Motor neuron (in vitro differentiated cells): ENCODE measurements at regions not wholly inside any gene's neighbourhood (a gene's known extent, or its start where the extent isn't known, plus 50 kb on each side); places are given as distances from the start of the nearest gene placed in this dataset.
A peak's percentile ranks its signal among the peaks of the same experiment; 100 is the strongest.
"Not testable (repeated sequence)": the region's sequence is repeated elsewhere in the genome, so short reads cannot be mapped to it uniquely, and the experiment has no call there.

Source experiments
- ATAC-seq, 8 experiments: fragments of 200-7000 bp; cut with Tn5 transposase; replicated peaks in 6 of 8; 2 replicates each; pipeline ENCODE4 v1.8.0; 2021; ENCODE audit warnings: mild to moderate bottlenecking in 8 of 8, moderate library complexity in 8 of 8
- H3K27ac ChIP-seq, 2 donors: fragments of 250-450 bp; sonication (Bioruptor Pico); 2 replicates each; pipeline ENCODE4 v1.9.0; 2021; ENCODE audit warnings: antibody characterized with exemption in 2 of 2, mild to moderate bottlenecking in 2 of 2, moderate library complexity in 1 of 2
- H3K4me1 ChIP-seq, 2 donors: fragments of 250-450 bp; sonication (Bioruptor Pico); replicated peaks in 1 of 2; 2 replicates each; pipeline ENCODE4 v1.6.1; 2021; ENCODE audit warnings: antibody characterized with exemption in 2 of 2, mild to moderate bottlenecking in 2 of 2, moderate library complexity in 1 of 2
- H3K4me3 ChIP-seq, 5 donors: fragments of 250-450 bp; sonication (Bioruptor Pico); 2 replicates each; pipeline ENCODE4 v1.9.0; 2021; ENCODE audit warnings: antibody characterized with exemption in 5 of 5, mild to moderate bottlenecking in 5 of 5, moderate library complexity in 4 of 5
- WGBS, 10 experiments: fragments of 450-650 bp; shearing (Covaris generic); methylation state at CpG; one replicate each; pipeline ENCODE4 v1.0.0; 2022; 5-methylcytosine and 5-hydroxymethylcytosine counted together
- in situ Hi-C, 9 experiments: fragments of 400-800 bp; cut with MboI; loops; one replicate each; pipeline ENCODE4 v1.15.0; 2021; ENCODE audit warnings: low sequenced_read_pairs in 9 of 9, low pct_unique_long_range_greater_than_20kb in 2 of 9; ENCODE audit not compliant: unreplicated experiment in 9 of 9

DNA sequence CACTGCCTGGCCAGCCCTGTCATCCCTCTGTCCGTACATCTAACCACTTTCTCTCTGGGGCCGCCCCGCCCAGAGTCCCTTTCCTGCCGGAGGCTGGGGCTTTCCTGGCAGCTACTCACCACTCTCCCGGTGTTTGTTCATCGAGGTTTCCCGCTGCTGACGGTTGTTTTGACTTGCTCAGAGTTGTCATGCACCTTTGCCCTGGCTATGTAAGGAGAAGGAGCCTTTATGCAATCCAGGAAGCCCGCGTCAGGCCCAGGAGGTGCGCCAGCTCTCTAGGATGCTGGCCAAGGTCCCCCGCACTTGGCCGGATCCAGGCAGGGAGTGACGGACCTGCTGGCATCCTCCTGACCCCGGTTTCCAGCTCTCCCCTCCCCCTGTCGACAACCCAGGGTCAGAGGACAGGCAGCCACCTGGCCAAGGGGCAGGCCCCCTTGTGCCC is 51.0 kb upstream of the SIK1 start:
- H3K27ac ChIP-seq, H3K4me1 ChIP-seq, in situ Hi-C loops, H3K4me3 ChIP-seq: not testable (repeated sequence)
- peak in 3 of 8 experiments; percentile 34 to 53 (median 36) for ATAC-seq
- no CpG with 5 or more reads among the region's 16 CpGs for WGBS, 10 experiments
